Ishikawa (cell line): ENCODE measurements at regions not wholly inside any gene's neighbourhood (a gene's known extent, or its start where the extent isn't known, plus 50 kb on each side); places are given as distances from the start of the nearest gene placed in this dataset.
A peak's percentile ranks its signal among the peaks of the same experiment; 100 is the strongest.

Experiments used
- CEBPB ChIP-seq: IDR thresholded peaks from 2 replicates; pipeline ENCODE4 v1.6.1; 2012
- CREB1 ChIP-seq: IDR thresholded peaks from 2 replicates; pipeline ENCODE4 v1.6.1; 2012; ENCODE audit warnings: low read depth
- EP300 ChIP-seq: IDR thresholded peaks from 2 replicates; pipeline ENCODE4 v1.6.1; 2012; ENCODE audit warnings: borderline replicate concordance
- MAX ChIP-seq: IDR thresholded peaks from 2 replicates; pipeline ENCODE4 v1.6.1; 2012
- RAD21 ChIP-seq: IDR thresholded peaks from 2 replicates; pipeline ENCODE4 v1.6.1; 2012; ENCODE audit warnings: low read depth
- TAF1 ChIP-seq: IDR thresholded peaks from 2 replicates; pipeline ENCODE4 v1.6.1; 2012; ENCODE audit warnings: low read depth, mild to moderate bottlenecking
- TCF12 ChIP-seq: IDR thresholded peaks from 2 replicates; pipeline ENCODE4 v1.6.1; 2012; ENCODE audit warnings: low read depth
- YY1 ChIP-seq: IDR thresholded peaks from 2 replicates; pipeline ENCODE4 v1.6.1; 2012; ENCODE audit warnings: low read depth
- TF ChIP-seq, protein P1 (sequence below): IDR thresholded peaks from 2 replicates; pipeline ENCODE4 v1.6.1; 2012; ENCODE audit warnings: low read depth, mild to moderate bottlenecking

DNA sequence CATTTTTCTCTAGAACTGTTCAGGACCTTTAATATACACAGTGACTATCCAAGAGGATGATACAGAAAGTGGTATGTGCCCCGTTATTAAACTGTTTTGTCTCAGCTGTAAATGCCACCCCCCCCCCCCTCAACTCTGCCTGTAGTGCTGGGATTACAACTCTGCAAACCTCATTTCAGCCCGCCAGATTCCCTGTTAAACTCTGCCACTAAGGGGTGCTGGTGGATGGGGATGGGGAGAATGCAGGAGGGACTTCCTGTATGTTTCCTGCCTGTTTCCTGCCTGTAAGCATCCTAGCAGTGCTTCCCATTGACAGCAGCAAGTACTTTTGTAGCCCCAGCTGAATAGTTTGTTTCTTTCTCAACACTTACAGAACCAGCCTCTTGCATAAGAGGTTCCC lies 301.7 kb upstream of the RORA start:
- TF ChIP-seq MAX = no peak
- peak; percentile 17; the same call in 1 of the 2 replicates for TF ChIP-seq RAD21
- no peak for TF ChIP-seq EP300
- no peak for TF ChIP-seq TCF12
- TF ChIP-seq, protein P1, sequence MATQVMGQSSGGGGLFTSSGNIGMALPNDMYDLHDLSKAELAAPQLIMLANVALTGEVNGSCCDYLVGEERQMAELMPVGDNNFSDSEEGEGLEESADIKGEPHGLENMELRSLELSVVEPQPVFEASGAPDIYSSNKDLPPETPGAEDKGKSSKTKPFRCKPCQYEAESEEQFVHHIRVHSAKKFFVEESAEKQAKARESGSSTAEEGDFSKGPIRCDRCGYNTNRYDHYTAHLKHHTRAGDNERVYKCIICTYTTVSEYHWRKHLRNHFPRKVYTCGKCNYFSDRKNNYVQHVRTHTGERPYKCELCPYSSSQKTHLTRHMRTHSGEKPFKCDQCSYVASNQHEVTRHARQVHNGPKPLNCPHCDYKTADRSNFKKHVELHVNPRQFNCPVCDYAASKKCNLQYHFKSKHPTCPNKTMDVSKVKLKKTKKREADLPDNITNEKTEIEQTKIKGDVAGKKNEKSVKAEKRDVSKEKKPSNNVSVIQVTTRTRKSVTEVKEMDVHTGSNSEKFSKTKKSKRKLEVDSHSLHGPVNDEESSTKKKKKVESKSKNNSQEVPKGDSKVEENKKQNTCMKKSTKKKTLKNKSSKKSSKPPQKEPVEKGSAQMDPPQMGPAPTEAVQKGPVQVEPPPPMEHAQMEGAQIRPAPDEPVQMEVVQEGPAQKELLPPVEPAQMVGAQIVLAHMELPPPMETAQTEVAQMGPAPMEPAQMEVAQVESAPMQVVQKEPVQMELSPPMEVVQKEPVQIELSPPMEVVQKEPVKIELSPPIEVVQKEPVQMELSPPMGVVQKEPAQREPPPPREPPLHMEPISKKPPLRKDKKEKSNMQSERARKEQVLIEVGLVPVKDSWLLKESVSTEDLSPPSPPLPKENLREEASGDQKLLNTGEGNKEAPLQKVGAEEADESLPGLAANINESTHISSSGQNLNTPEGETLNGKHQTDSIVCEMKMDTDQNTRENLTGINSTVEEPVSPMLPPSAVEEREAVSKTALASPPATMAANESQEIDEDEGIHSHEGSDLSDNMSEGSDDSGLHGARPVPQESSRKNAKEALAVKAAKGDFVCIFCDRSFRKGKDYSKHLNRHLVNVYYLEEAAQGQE = no peak
- TF ChIP-seq TAF1 = no peak
- no peak for TF ChIP-seq YY1
- no peak for TF ChIP-seq CREB1
- TF ChIP-seq CEBPB = no peak
